ENCODE measurements at regions not wholly inside any gene's neighbourhood (a gene's known extent, or its start where the extent isn't known, plus 50 kb on each side); places are given as distances from the start of the nearest gene placed in this dataset.

DNA sequence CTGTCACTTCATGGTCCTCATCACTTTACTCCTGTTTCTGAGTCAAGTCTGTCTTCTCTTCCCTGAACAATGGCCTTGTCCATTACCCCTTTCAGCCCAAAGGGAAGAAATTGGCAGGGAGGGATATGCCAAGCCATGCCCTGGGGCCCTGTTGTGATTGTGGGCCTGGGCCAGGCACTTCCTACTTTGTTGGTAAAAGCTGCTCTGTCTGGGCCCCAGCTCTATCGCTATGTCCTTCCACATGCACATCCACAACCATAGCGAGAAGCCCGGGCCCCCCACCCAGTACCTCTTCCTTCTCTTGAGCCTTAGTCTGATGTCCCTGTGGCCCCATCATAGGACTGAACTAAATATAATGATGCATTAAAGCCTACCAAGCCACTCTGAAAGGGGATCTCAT, 126.7 kb upstream of the RCN1 start:
- no peak for DNase-seq
- H3K4me1 ChIP-seq (ENCODE audit: low read length): no peaks in the 10 kb centered on the region
- H2AFZ ChIP-seq (ENCODE audit: low read length): no peak overlapping the region
- H3K9me3 ChIP-seq (replicated peaks; ENCODE audit: insufficient read depth, low read length): no peaks in the 10 kb centered on the region
- H3K27me3 ChIP-seq (replicated peaks; ENCODE audit: insufficient read depth, low read length): no peaks in the 10 kb centered on the region
- H3F3A ChIP-seq (ENCODE audit: insufficient read depth, low read length): no peaks in the 10 kb centered on the region
- no peaks in the 10 kb centered on the region for H3K9me2 ChIP-seq (replicated peaks; ENCODE audit: insufficient read depth, low read length)
- no peaks in the 10 kb centered on the region for H4K20me1 ChIP-seq (ENCODE audit: insufficient read depth, low read length)
- no peaks in the 10 kb centered on the region for H3K36me3 ChIP-seq (replicated peaks; ENCODE audit: insufficient read depth, low read length)
- H3K79me2 ChIP-seq (ENCODE audit: low read length): no peaks in the 10 kb centered on the region
- no peak overlapping the region for H3K4me3 ChIP-seq (ENCODE audit: low read length)
- no peak overlapping the region for H3K27ac ChIP-seq (ENCODE audit: low read length)
- H3K9ac ChIP-seq (ENCODE audit: low read length): no peak overlapping the region
- no peak for TF ChIP-seq EZH2 (optimal IDR thresholded peaks at IDR 0.05; ENCODE audit: low read depth, low read length)
- no peak for TF ChIP-seq EZH2phosphoT487 (IDR thresholded peaks at IDR 0.05; ENCODE audit: low read length)
- TF ChIP-seq, protein P1, sequence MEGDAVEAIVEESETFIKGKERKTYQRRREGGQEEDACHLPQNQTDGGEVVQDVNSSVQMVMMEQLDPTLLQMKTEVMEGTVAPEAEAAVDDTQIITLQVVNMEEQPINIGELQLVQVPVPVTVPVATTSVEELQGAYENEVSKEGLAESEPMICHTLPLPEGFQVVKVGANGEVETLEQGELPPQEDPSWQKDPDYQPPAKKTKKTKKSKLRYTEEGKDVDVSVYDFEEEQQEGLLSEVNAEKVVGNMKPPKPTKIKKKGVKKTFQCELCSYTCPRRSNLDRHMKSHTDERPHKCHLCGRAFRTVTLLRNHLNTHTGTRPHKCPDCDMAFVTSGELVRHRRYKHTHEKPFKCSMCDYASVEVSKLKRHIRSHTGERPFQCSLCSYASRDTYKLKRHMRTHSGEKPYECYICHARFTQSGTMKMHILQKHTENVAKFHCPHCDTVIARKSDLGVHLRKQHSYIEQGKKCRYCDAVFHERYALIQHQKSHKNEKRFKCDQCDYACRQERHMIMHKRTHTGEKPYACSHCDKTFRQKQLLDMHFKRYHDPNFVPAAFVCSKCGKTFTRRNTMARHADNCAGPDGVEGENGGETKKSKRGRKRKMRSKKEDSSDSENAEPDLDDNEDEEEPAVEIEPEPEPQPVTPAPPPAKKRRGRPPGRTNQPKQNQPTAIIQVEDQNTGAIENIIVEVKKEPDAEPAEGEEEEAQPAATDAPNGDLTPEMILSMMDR (IDR thresholded peaks at IDR 0.05; ENCODE audit: low read length): no peak
- no peak overlapping the region for H3K4me2 ChIP-seq (ENCODE audit: low read depth, low read length)

DNA sequence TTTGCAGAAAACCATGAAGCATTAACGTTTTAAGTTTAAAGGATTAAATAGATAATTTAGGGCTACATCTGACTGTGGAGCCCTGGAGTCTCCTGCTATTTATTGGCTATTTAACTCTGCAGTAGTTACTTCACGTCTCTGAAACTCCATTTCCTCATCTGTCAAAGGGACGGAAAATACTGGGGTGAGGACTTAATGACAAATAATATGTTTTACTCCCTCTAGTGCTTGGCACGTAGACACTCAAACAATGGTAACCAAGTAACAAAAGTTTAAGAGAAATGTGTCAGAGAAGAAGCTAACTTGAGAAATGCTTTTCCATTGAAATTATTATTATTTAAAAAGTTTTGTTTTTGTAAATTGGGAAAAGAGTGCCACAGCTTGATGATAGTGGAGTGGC, 130.7 kb upstream of the RCN1 start:
- Histone ChIP-seq H3K4me2 (ENCODE audit: low read depth, low read length) (no peak overlapping the region), H3K4me1 (ENCODE audit: low read length) (no peaks in the 10 kb centered on the region), H4K20me1 (ENCODE audit: insufficient read depth, low read length) (no peaks in the 10 kb centered on the region), H3K36me3 (replicated peaks; ENCODE audit: insufficient read depth, low read length) (no peaks in the 10 kb centered on the region), H3K9me2 (replicated peaks; ENCODE audit: insufficient read depth, low read length) (no peaks in the 10 kb centered on the region), H3K4me3 (ENCODE audit: low read length) (no peak overlapping the region), H3K9me3 (replicated peaks; ENCODE audit: insufficient read depth, low read length) (no peaks in the 10 kb centered on the region), H2AFZ (ENCODE audit: low read length) (no peak overlapping the region), H3F3A (ENCODE audit: insufficient read depth, low read length) (no peaks in the 10 kb centered on the region), H3K27ac (ENCODE audit: low read length) (no peak overlapping the region), H3K27me3 (replicated peaks; ENCODE audit: insufficient read depth, low read length) (no peaks in the 10 kb centered on the region), H3K9ac (ENCODE audit: low read length) (no peak overlapping the region), H3K79me2 (ENCODE audit: low read length) (no peaks in the 10 kb centered on the region)
- DNase-seq: no peak
- TF ChIP-seq EZH2phosphoT487 (IDR thresholded peaks at IDR 0.05; ENCODE audit: low read length) (no peak), EZH2 (optimal IDR thresholded peaks at IDR 0.05; ENCODE audit: low read depth, low read length) (no peak)
- TF ChIP-seq, protein P1 (IDR thresholded peaks at IDR 0.05; ENCODE audit: low read length): no peak

DNA sequence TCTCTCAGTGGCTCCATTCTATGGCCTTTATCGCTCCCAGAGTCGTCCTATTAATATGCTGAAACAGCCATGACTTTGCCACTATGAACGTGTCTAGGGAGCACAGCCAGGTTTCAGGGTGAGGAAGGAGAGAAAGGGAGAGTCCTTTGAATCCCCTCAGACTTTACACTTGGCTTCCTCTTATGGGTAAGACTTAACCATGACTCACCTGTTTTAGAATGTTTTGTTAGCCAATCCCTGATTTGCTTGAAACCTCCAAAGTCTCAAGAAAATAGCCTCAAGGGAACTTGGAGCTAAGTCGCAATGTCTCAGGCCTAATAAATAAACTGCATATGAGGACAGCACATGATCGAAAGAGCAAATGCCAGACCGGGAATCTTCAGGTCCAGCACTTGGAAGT, 131.2 kb upstream of the RCN1 start:
- Histone ChIP-seq H3K9ac (ENCODE audit: low read length) (no peak overlapping the region), H3K27ac (ENCODE audit: low read length) (no peak overlapping the region), H3K79me2 (ENCODE audit: low read length) (no peaks in the 10 kb centered on the region), H3K4me2 (ENCODE audit: low read depth, low read length) (no peak overlapping the region), H4K20me1 (ENCODE audit: insufficient read depth, low read length) (no peaks in the 10 kb centered on the region), H3K4me1 (ENCODE audit: low read length) (no peaks in the 10 kb centered on the region), H3K36me3 (replicated peaks; ENCODE audit: insufficient read depth, low read length) (no peaks in the 10 kb centered on the region), H3K4me3 (ENCODE audit: low read length) (no peak overlapping the region), H3K9me3 (replicated peaks; ENCODE audit: insufficient read depth, low read length) (no peaks in the 10 kb centered on the region), H2AFZ (ENCODE audit: low read length) (no peak overlapping the region; the same call in 1 of the 2 replicates), H3K9me2 (replicated peaks; ENCODE audit: insufficient read depth, low read length) (no peaks in the 10 kb centered on the region), H3K27me3 (replicated peaks; ENCODE audit: insufficient read depth, low read length) (no peaks in the 10 kb centered on the region), H3F3A (ENCODE audit: insufficient read depth, low read length) (no peaks in the 10 kb centered on the region)
- TF ChIP-seq, protein P1 (IDR thresholded peaks at IDR 0.05; ENCODE audit: low read length): no peak
- TF ChIP-seq EZH2phosphoT487 (IDR thresholded peaks at IDR 0.05; ENCODE audit: low read length) (no peak), EZH2 (optimal IDR thresholded peaks at IDR 0.05; ENCODE audit: low read depth, low read length) (no peak)
- DNase-seq: no peak

Data from MM.1S (cell line).